GM12874 (cell line): ENCODE measurements at regions not wholly inside any gene's neighbourhood (a gene's known extent, or its start where the extent isn't known, plus 50 kb on each side); places are given as distances from the start of the nearest gene placed in this dataset.

Experiments
- CTCF ChIP-seq: IDR thresholded peaks from 2 replicates; pipeline ENCODE4 v1.5.1; 2011; ENCODE audit warnings: low read depth, mild to moderate bottlenecking, control low read depth, low read length, moderate library complexity; ENCODE audit not compliant: insufficient read depth

- TF ChIP-seq CTCF = no peak
These were observed 629.5 kb downstream of the LMO4 start for GRCh38 chr1:87958201-87958600.

GRCh38 chr1:87958716-87959115 lies 630.0 kb downstream of the LMO4 start:
- TF ChIP-seq CTCF = no peak

- TF ChIP-seq CTCF = no peak
These were observed 630.6 kb downstream of the LMO4 start for GRCh38 chr1:87959236-87959635.

GRCh38 chr1:87961992-87962391 lies 633.3 kb downstream of the LMO4 start:
- no peak for TF ChIP-seq CTCF

- TF ChIP-seq CTCF = no peak
These were observed 634.9 kb downstream of the LMO4 start for GRCh38 chr1:87963556-87963955.

GRCh38 chr1:87965193-87965592 lies 636.5 kb downstream of the LMO4 start:
- TF ChIP-seq CTCF = no peak

GRCh38 chr1:87968197-87968955 lies 639.7 kb downstream of the LMO4 start:
- TF ChIP-seq CTCF = no peak

GRCh38 chr1:87969040-87969439 lies 640.4 kb downstream of the LMO4 start:
- no peak for TF ChIP-seq CTCF
